Loucy (cell line): ENCODE measurements at regions not wholly inside any gene's neighbourhood (a gene's known extent, or its start where the extent isn't known, plus 50 kb on each side); places are given as distances from the start of the nearest gene placed in this dataset.

Experiments used
- EZH2phosphoT487 ChIP-seq: fragments of 200-600 bp; IDR thresholded peaks from 2 replicates; pipeline ENCODE4 v1.6.1; 2018; ENCODE audit warnings: antibody characterized with exemption, mild to moderate bottlenecking, moderate library complexity, borderline replicate concordance
- TF ChIP-seq, protein P1 (sequence below): fragments of 200-600 bp; sonication (generic); conservative IDR thresholded peaks from 2 replicates; pipeline ENCODE4 v1.5.1; 2014; ENCODE audit warnings: mild to moderate bottlenecking, antibody characterized with exemption, low read length

GRCh38 chr1:184284900-184285299 is 101.9 kb upstream of the C1orf21 start:
- TF ChIP-seq, protein P1, sequence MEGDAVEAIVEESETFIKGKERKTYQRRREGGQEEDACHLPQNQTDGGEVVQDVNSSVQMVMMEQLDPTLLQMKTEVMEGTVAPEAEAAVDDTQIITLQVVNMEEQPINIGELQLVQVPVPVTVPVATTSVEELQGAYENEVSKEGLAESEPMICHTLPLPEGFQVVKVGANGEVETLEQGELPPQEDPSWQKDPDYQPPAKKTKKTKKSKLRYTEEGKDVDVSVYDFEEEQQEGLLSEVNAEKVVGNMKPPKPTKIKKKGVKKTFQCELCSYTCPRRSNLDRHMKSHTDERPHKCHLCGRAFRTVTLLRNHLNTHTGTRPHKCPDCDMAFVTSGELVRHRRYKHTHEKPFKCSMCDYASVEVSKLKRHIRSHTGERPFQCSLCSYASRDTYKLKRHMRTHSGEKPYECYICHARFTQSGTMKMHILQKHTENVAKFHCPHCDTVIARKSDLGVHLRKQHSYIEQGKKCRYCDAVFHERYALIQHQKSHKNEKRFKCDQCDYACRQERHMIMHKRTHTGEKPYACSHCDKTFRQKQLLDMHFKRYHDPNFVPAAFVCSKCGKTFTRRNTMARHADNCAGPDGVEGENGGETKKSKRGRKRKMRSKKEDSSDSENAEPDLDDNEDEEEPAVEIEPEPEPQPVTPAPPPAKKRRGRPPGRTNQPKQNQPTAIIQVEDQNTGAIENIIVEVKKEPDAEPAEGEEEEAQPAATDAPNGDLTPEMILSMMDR: no peak
- TF ChIP-seq EZH2phosphoT487: no peak
